ENCODE measurements at regions not wholly inside any gene's neighbourhood (a gene's known extent, or its start where the extent isn't known, plus 50 kb on each side); places are given as distances from the start of the nearest gene placed in this dataset.

DNA sequence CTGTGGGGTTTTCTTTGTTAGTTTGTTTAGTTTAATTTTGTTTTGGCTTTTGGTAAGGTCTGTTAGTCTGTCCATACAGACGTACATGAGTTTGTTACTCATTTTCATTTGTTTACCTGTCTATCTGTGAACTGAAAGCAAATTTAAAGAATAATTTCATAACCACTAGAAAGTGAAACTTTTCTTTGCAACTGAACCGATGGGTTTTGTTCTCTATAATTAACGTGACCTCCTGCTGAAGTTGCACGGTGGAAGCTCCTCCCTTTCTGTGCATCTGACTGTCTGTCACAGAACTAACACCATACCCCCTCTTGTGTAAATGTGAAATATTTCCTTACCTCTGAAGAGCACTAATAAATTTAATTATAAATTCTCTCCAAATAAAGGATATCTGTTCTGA lies 595.5 kb downstream of the GALC start:
- H3K27ac ChIP-seq (ENCODE audit: low read depth): no peak overlapping the region
- H3K4me1 ChIP-seq (ENCODE audit: insufficient read depth): no peaks in the 10 kb centered on the region
- H4K20me1 ChIP-seq (replicated peaks; ENCODE audit: insufficient read depth): no peaks in the 10 kb centered on the region
- H3F3A ChIP-seq (replicated peaks; ENCODE audit: low read depth): no peaks in the 10 kb centered on the region
- no peak for DNase-seq (ENCODE audit: low spot score)
- no peaks in the 10 kb centered on the region for H3K36me3 Mint-ChIP-seq (ENCODE audit: low read depth)
- no peaks in the 10 kb centered on the region for H3K79me2 ChIP-seq (replicated peaks; ENCODE audit: insufficient read depth)
- no peak for ATAC-seq
- no peak overlapping the region for H3K4me2 ChIP-seq
- peaks cover 2% of the 10 kb centered on the region for H3K27me3 Mint-ChIP-seq (ENCODE audit: insufficient read depth, low read depth, poor library complexity)
- no peaks in the 10 kb centered on the region for H3K4me1 Mint-ChIP-seq
- no peak overlapping the region for H2AFZ ChIP-seq
- no peaks in the 10 kb centered on the region for H3K9me3 Mint-ChIP-seq
- H3K36me3 ChIP-seq (ENCODE audit: insufficient read depth): no peaks in the 10 kb centered on the region
- no peak for TF ChIP-seq ZNF331 (CRISPR knock-in tag; IDR thresholded peaks at IDR 0.05; ENCODE audit: low read depth)
- no peak for TF ChIP-seq CTCF (conservative IDR thresholded peaks at IDR 0.05; ENCODE audit: low read depth in 2 of 2)
- TF ChIP-seq CREB1 (CRISPR knock-in tag; IDR thresholded peaks at IDR 0.05; ENCODE audit: low read depth): no peak
- TF ChIP-seq ZNF462 (CRISPR knock-in tag; IDR thresholded peaks at IDR 0.05): no peak
- no peak for TF ChIP-seq STAT1 (IDR thresholded peaks at IDR 0.05; ENCODE audit: unreplicated experiment)
- TF ChIP-seq, protein P1, sequence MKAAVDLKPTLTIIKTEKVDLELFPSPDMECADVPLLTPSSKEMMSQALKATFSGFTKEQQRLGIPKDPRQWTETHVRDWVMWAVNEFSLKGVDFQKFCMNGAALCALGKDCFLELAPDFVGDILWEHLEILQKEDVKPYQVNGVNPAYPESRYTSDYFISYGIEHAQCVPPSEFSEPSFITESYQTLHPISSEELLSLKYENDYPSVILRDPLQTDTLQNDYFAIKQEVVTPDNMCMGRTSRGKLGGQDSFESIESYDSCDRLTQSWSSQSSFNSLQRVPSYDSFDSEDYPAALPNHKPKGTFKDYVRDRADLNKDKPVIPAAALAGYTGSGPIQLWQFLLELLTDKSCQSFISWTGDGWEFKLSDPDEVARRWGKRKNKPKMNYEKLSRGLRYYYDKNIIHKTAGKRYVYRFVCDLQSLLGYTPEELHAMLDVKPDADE (IDR thresholded peaks at IDR 0.05): no peak
- no peak for TF ChIP-seq REST (IDR thresholded peaks at IDR 0.05; ENCODE audit: unreplicated experiment)
- TF ChIP-seq NANOG (IDR thresholded peaks at IDR 0.05; ENCODE audit: borderline replicate concordance): no peak
- TF ChIP-seq JUNB (IDR thresholded peaks at IDR 0.05; ENCODE audit: unreplicated experiment): no peak
- TF ChIP-seq POLR2AphosphoS5 (IDR thresholded peaks at IDR 0.05; ENCODE audit: low read depth): no peak
- TF ChIP-seq EZH2 (IDR thresholded peaks at IDR 0.05; ENCODE audit: low read depth, unreplicated experiment): no peak
- TF ChIP-seq EZH2phosphoT487 (IDR thresholded peaks at IDR 0.05; ENCODE audit: unreplicated experiment): no peak
- no peak for TF ChIP-seq ZNF114 (CRISPR knock-in tag; IDR thresholded peaks at IDR 0.05)
- no peak overlapping the region; the same call in 1 of the 2 replicates for H3K27ac Mint-ChIP-seq
- no peak overlapping the region for H3K4me3 Mint-ChIP-seq
- H3K9me2 ChIP-seq (ENCODE audit: insufficient read depth): no peaks in the 10 kb centered on the region
- no peak overlapping the region for H3K4me3 ChIP-seq
- no peaks in the 10 kb centered on the region for H3K27me3 ChIP-seq (ENCODE audit: insufficient read depth)

All from GM23338 (cell line).